GM19395 (cell line): ENCODE measurements at regions not wholly inside any gene's neighbourhood (a gene's known extent, or its start where the extent isn't known, plus 50 kb on each side); places are given as distances from the start of the nearest gene placed in this dataset.

Experiments used
- ATAC-seq: cut with Tn5 transposase; IDR thresholded peaks from one replicate; pipeline ENCODE4 v1.9.1; 2021; ENCODE audit warnings: mild to moderate bottlenecking, moderate library complexity; ENCODE audit not compliant: unreplicated experiment

- no peak for ATAC-seq
Observed at GRCh38 chr10:75347186-75347585, 54.4 kb downstream of the ZNF503 start.

DNA sequence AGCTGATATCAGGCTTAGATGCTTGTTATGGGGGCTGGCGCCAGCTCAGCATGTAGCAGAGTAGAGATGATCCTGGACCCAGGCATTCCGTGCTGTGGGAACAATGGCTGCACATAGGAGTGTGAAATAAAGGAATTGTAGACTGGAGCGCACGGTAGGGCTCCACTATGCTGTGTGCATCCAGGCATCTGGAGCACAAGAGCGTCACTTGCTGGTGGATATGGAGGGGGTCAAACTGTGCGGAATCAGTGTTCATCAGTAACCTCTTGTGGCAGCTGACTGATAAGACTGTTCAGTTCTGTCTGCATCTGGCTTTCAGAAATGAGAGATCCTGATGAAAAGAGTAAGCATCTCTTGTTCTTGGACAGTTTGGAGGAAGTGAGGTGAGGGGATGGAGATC, 55.8 kb downstream of the ZNF503 start:
- no peak for ATAC-seq

- no peak for ATAC-seq
Observed at GRCh38 chr10:75344170-75344569, 57.4 kb downstream of the ZNF503 start.

GRCh38 chr10:75342397-75342796, 59.2 kb downstream of the ZNF503 start:
- no peak for ATAC-seq

- peak; percentile 97 for ATAC-seq
Observed at GRCh38 chr10:75335983-75336382, 65.6 kb downstream of the ZNF503 start.

DNA sequence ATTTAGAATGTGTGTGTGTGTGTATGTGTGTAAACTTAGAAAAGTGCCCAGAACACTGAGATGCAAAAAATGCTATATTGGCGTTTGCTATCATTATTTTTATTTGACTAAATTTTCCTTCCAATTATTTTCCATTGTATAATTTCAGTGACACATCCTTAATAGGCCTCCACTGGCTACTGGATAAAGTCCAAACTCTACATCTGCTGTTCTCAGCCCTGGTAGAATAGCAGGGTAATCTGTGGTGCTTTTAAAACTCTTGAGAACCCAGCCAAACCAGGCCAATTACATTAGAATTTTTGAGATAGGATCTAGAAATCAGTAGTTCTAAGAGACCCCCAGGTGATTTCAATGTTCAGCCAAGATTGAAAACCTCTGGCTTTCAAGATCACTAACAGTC, 66.4 kb downstream of the ZNF503 start:
- no peak for ATAC-seq

GRCh38 chr10:75334720-75335119, 66.8 kb downstream of the ZNF503 start:
- ATAC-seq = no peak

DNA sequence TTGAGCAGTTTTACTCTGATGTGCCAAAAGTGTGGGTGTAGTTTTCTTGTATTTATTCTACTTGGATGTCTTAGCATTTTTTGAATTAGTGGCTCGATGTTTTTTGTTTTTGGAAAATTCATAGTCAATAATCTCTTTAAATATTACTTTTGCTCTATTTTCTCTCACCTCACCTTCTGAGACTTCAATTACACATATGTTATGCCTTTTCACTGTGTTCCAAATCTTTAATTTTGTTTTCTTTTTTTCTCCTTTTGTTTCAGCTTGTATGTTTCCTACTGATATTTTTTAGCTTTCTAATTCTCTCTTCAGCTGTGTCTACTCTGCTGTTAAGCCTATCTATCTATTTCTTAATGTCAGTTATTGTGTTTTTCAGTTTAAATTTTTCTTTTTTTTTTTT, 69.5 kb downstream of the ZNF503 start:
- ATAC-seq = no peak

DNA sequence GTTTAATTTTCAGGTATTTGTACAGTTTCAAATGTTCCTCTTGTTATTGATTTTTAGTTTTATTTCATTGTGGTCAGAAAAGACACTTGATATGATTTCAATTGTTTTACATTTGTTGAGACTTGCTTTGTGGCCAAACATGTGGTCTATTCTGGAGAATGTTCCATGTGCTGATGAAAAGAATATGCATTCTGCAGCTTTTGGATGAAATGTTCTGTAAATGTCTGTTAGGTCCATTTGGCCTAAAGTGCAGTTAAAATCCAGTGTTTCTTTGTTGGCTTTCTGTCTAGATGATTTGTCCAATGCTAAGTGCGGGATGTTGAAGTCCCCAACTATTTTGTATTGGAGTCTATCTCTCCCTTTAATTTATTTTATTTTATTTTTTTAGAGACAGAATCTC, 70.5 kb downstream of the ZNF503 start:
- no peak for ATAC-seq

GRCh38 chr10:75329190-75329745, 72.3 kb downstream of the ZNF503 start:
- no peak for ATAC-seq

DNA sequence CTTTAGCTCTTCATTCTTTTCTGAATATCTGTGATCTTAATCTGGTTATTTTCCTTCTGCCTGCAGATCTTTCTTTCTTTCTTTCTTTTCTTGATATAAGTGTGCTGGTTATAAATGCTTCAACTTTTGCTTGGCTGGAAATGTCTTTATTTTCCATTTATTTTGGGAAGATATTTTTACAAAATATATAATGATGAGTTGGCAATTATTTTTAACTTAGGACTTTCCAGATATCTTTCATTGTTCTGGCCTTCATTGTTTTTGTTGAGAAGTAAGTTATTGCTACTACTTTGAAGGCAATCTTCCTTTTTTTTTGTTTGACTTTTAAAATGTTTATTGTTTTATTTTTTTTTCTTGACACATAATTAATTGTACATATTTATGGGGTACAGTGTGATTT, 75.3 kb downstream of the ZNF503 start:
- no peak for ATAC-seq

GRCh38 chr10:75319274-75319673, 82.3 kb downstream of the ZNF503 start:
- no peak for ATAC-seq

- no peak for ATAC-seq
Observed at GRCh38 chr10:75314570-75314969, 78.8 kb upstream of the COMTD1 start.

GRCh38 chr10:75312440-75312839, 76.7 kb upstream of the COMTD1 start:
- ATAC-seq = no peak

DNA sequence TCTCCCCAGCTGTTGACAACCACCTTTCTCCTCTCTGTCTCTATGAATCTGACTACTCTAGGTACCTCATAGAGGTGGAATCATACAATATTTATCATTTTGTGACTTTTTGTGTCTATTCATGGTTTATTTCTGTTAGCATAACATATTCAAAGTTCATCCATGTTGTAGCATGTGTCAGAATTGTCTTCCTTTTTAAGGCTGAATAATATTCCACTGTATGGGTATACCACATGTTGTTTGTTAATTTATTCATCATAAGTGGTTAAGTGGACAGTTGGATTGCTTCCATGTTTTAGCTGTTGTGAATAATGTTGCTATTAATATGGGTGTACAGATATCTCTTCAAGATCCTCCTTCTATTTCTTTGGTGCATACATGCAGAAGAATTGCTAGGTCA, 69.9 kb upstream of the COMTD1 start:
- no peak for ATAC-seq

DNA sequence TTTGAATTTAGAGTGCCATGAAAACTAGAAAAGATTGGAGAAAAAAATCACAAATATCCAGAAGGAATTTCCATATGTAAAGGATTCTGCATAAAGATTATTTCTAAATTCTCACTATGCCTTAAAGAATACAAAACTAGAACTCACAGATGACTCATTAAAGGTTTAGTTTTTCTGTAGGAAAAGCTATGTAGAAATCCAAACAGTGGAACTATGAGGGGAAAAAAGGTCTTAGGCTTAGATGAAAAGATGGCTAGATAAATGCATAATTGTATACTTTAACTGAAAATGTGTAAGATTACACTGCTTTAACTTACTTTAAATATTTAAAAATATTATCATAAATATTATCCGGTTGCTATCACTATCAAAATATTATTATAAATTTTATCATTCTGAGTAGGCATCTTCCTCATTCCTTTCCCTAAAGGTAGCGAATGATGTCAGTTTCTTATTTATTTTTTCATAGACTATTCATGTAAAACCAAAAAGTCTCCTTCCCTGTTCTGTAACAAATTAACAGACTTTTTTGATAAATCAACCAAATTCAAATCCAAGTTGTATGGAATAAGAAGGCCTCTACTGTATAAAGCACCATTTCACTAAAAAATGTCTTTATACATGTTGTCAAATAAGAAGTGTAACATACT, 69.1 kb upstream of the COMTD1 start:
- no peak for ATAC-seq

GRCh38 chr10:75304313-75304712, 68.6 kb upstream of the COMTD1 start:
- ATAC-seq = no peak

- ATAC-seq = no peak
Observed at GRCh38 chr10:75303045-75303777, 67.5 kb upstream of the COMTD1 start.

GRCh38 chr10:75302029-75302428, 66.3 kb upstream of the COMTD1 start:
- ATAC-seq = no peak

- ATAC-seq = no peak
Observed at GRCh38 chr10:75297021-75297599, 61.4 kb upstream of the COMTD1 start.

- no peak for ATAC-seq
Observed at GRCh38 chr10:75295868-75296441, 60.2 kb upstream of the COMTD1 start.
